Inferior parietal cortex (tissue), 1 donor: ENCODE measurements at regions not wholly inside any gene's neighbourhood (a gene's known extent, or its start where the extent isn't known, plus 50 kb on each side); places are given as distances from the start of the nearest gene placed in this dataset.
"Not testable (repeated sequence)": the region's sequence is repeated elsewhere in the genome, so short reads cannot be mapped to it uniquely, and the experiment has no call there.

ENCODE experiments used
- DNase-seq: peaks from one replicate; pipeline ENCODE4 v3.0.0-alpha.2; 2016; ENCODE audit errors: extremely low spot score

- DNase-seq = no peak
Measured at GRCh38 chr1:38186566-38186965, 140.0 kb upstream of the POU3F1 start.

GRCh38 chr1:38185913-38186312 is 139.3 kb upstream of the POU3F1 start:
- DNase-seq = no peak

DNA sequence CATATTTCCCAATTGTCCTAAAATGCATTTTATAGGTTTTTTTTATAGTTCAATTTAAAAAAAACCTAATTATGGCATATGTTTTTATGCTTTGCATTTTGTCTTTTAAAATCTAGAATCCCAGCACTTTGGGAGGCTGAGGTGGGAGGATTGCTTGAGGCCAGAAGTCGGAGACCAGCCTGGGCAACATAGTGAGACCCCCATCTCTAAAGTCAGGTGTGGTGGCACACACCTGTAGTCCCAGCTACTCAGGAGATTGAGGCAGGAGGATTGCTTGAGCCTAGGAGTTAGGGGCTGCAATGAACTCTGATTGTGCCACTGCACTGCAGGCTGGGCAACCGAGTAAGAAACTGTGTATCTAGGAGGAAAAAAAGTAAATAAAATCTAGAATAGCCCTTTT is 137.2 kb upstream of the POU3F1 start:
- DNase-seq = no peak

- DNase-seq = no peak
Measured at GRCh38 chr1:38183096-38183495, 136.5 kb upstream of the POU3F1 start.

DNA sequence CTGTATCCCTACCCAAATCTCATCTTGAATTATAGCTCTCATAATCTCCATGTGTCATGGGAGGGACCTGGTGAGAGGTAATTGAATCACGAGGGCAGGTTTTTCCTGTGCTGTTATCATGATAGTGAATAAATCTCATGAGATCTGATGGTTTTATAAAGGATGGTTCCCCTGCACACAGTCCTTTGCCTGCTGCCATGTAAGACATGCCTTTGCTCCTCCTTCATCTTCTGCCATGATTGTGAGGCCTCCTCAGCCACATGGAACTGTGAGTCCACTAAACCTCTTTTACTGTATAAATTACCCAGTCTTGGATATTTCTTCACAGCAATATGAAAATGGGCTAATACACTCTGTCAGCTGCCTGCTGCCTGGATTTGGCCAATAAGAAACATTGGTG is 133.8 kb upstream of the POU3F1 start:
- DNase-seq = not testable (repeated sequence)

DNA sequence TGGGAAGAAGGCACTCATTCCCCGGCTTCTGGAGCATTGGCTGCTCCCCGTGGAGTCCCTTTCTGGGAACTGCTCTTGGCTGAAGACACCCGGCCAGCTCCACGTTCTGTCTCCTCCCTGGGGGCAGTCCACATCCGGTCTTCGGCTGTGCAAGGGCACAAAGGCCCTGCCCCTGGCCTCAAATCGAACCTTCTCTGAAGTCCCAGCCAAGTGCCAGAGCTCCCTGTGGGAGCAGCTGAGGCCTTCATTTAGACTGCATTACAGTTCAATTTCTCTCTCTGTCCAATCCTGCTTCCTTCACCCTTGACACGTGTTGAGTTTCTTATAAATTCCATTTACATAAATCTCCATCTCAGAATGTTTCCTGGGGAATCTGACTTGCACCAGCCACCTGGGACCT is 132.9 kb upstream of the POU3F1 start:
- no peak for DNase-seq

- no peak for DNase-seq
Measured at GRCh38 chr1:38178216-38178615, 131.6 kb upstream of the POU3F1 start.

- no peak for DNase-seq
Measured at GRCh38 chr1:38175121-38175520, 128.5 kb upstream of the POU3F1 start.

GRCh38 chr1:38173848-38174247 is 127.3 kb upstream of the POU3F1 start:
- DNase-seq = no peak

DNA sequence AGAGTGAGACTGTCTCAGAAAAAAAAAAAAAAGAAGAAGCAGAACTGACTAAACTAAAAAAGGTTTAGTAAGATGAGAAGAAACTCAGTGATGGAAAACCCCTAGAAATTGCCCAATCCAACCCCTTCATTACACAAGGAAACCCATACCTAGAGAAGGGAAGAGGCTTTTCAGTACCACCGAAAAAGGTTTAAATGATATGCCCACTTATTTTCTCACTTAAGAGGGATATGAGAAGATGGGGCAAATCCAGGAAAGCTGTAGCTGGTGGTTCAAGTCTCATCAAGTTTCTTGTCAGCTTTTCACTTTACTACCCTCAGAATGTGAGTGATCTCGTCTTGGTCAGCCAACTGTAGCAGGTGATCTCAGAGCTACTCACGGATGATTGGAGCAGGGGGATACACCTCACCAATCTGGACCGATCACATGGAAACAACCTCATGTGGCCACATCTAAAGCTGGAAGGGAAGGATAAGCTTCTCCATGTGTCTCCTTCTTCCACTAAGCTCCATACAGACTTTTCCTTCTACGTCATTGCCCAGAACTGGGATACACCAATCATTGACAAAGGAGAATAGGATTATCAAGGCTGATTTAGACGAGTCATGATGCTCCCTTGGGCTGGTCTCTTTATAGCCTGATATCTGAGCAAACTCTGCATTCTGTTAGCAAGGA is 126.7 kb upstream of the POU3F1 start:
- no peak for DNase-seq

GRCh38 chr1:38169121-38169520 is 122.5 kb upstream of the POU3F1 start:
- DNase-seq = no peak

- no peak for DNase-seq
Measured at GRCh38 chr1:38168365-38168764, 121.8 kb upstream of the POU3F1 start.

GRCh38 chr1:38166461-38166860 is 119.9 kb upstream of the POU3F1 start:
- DNase-seq = no peak

GRCh38 chr1:38153778-38154470 is 107.3 kb upstream of the POU3F1 start:
- no peak for DNase-seq

DNA sequence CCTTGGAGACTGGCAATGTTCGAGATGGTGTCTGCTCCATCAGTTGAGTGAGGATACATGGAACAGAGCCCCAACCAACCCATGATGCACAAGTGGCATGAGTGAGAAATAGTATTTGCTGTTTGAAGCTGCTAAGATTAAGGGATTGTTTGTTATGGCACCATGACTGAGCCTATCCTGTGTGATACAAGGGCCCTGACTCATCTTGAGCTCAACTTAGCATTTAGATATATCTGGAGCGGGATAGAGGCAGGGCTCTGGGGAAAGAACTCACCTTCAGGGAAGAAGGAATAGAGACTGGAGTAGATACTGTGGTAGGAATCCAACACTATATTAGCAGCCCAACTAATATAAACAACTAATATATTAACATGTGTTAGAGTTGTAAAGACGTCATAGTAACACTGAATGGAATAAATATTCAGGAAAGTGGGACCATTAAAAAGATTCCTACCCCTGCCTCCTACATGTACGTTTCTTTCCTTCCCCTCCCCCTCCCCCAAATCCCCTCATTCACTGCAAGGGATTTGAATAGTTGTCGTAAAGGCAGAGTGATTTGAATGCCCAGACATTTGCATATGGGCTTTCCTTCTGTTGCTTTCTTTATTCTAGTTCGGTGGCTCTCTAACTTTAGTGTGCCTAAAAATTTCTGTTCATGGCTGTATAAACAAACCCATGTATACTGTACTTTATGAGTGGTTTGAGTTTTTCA is 106.6 kb upstream of the POU3F1 start:
- no peak for DNase-seq

- no peak for DNase-seq
Measured at GRCh38 chr1:38152351-38153065, 105.9 kb upstream of the POU3F1 start.

DNA sequence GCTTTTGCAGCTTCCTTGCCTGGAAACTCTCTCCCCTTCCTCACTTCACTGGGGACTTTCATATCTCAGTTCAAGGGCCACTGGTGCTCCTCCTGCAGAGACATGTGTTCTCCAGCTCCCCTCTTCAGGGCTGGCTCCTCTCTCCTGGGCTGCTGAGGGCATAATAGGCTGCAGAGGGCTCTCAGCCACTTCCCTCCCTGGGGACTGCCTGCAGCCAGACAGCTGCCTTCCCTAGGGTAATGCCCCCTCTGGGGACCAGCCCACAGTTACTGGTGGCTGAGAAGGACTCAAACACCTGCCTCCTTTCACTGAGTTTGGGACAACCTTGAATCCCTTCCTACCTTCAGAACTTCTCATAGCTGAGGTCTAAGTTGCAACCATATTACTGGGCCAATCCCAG is 104.8 kb upstream of the POU3F1 start:
- DNase-seq = no peak

GRCh38 chr1:38146079-38146478 is 99.5 kb upstream of the POU3F1 start:
- DNase-seq = not testable (repeated sequence)

- DNase-seq = no peak
Measured at GRCh38 chr1:38142606-38143005, 96.0 kb upstream of the POU3F1 start.

DNA sequence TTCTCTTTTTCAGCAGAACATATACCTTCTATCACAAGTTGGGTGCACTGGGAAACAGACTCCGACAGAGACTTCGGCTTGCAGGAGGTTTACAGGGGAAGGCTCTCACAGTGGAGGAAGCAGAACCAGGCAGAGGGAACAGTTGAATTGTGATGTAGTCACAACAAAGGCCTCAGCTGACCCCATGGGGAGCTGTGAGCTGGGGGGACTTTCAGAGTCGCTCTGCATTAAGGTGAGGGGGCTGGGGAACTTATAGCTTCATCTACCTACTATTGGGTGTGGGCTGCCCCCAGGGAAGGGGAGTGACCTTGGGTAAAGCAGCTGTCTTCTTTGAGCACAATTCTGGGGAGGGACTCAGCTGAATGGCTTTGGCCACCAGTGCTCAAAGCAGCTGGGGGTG is 94.9 kb upstream of the POU3F1 start:
- no peak for DNase-seq

DNA sequence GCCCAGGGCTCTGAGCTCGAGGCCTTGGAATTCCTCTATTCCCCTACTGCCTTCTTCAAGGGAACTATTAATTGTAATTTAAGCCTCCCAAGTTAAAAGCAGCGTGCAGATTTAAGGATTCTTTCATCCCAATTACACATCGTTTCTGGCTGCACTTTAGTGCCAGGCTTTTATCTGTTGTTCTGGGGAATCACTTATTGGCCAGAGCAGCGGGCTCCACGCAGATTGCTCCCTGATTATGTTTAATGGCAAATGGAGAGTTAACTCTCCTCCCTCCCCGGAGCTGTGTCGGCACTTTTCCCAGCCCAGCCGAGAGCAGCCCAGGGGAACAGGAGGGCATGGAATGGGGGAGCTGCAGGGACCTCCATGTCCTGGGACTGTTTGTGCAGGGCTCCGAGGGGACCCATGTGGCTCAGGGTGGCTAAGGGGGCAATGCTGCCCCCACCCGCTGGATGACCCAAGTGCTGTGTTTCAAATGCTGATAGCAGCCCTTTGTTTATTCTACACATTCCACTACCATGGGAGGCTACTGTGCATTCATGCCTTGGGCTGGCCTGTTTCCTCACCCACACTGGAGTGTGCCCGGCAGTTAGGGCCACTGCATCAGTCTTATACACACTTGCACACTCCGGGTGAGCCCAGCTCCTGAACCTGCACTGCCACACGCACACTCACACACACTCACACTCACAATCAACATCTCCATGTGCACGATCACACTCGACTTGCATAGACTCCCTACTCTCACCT is 93.3 kb upstream of the POU3F1 start:
- DNase-seq = no peak
